HepG2 (cell line): ENCODE measurements at regions not wholly inside any gene's neighbourhood (a gene's known extent, or its start where the extent isn't known, plus 50 kb on each side); places are given as distances from the start of the nearest gene placed in this dataset.

Experiments used
- ATAC-seq: fragments of 200-7000 bp; cut with Tn5 transposase; 3 replicates; pipeline ENCODE4 v1.9.1; 2020; ENCODE audit warnings: mild to moderate bottlenecking, moderate library complexity
- BruUV-seq: library from RNA; stranded (reverse); fragments of 400-500 nt; replicated peaks from 2 replicates; lab custom pipeline; 2021; lab: Mats Ljungman, UMichigan
- CTCF ChIA-PET: fragments of 300-600 bp; formaldehyde crosslinking; extraction: SDS; loops from one replicate; lab custom pipeline; 2021; ENCODE audit warnings: low total read pairs, inconsistent platforms, low intra/inter-chr PET ratio; lab: Yijun Ruan, JAX
- POLR2A ChIA-PET: fragments of 350-600 bp; sonication (Branson Sonifier 250); formaldehyde crosslinking; loops from one replicate; lab custom pipeline; 2020; ENCODE audit warnings: antibody characterized with exemption, inconsistent platforms; lab: Yijun Ruan, JAX
- DNase-seq: peaks from one replicate; pipeline ENCODE4 v3.0.0-alpha.2; 2015; ENCODE audit warnings: low spot score
- FAIRE-seq: peaks from 3 replicates; lab custom pipeline; 2011; peaks lifted over from hg19 to GRCh38; lab: Jason Lieb, UNC
- H2AFZ ChIP-seq: one replicate; pipeline ENCODE4 v1.6.1; 2011; ENCODE audit warnings: low read length, inconsistent platforms
- H3K27ac ChIP-seq: fragments of 300-600 bp; 3 replicates; pipeline ENCODE4 v1.8.0; 2011; ENCODE audit warnings: mixed run types, mild to moderate bottlenecking, mixed read lengths, low read length, inconsistent platforms; ENCODE audit not compliant: insufficient read depth; ENCODE audit errors: extremely low read length
- H3K27me3 ChIP-seq, 2 experiments: fragments of 200-600 bp in 1 of 2; 2 replicates in 1 of 2; 3 replicates in 1 of 2; pipeline versions ENCODE4 v1.6.0 to v1.8.0; 2011; ENCODE audit warnings: low read length in 2 of 2, mild to moderate bottlenecking in 2 of 2, moderate library complexity in 2 of 2, inconsistent platforms in 1 of 2; ENCODE audit not compliant: insufficient read depth in 2 of 2, control insufficient read depth in 1 of 2
- H3K36me3 ChIP-seq, 2 experiments: fragments of 200-600 bp in 1 of 2; replicated peaks in 1 of 2; 2 replicates in 1 of 2; 3 replicates in 1 of 2; pipeline versions ENCODE4 v1.5.1 to v1.8.0; 2011; ENCODE audit warnings: low read length in 2 of 2, inconsistent platforms in 1 of 2; ENCODE audit not compliant: insufficient read depth in 2 of 2, control insufficient read depth in 1 of 2
- H3K4me1 ChIP-seq: 2 replicates; pipeline ENCODE4 v1.5.1; 2012; ENCODE audit warnings: low read length, inconsistent platforms; ENCODE audit not compliant: insufficient read depth
- H3K4me2 ChIP-seq: 2 replicates; pipeline ENCODE4 v1.6.0; 2011; ENCODE audit warnings: low read depth, low read length, inconsistent platforms
- H3K4me3 ChIP-seq, 3 experiments: fragments of 200-600 bp in 1 of 3; sonication (generic), shearing (Covaris generic) in 1 of 3; replicated peaks in 1 of 3; 2 replicates each; pipeline ENCODE4 v1.5.1; 2011 to 2016; ENCODE audit warnings: low read length in 3 of 3, inconsistent platforms in 2 of 3, low read depth in 2 of 3, mild to moderate bottlenecking in 2 of 3, control low read depth in 1 of 3, mixed read lengths in 1 of 3; ENCODE audit not compliant: insufficient read depth in 1 of 3
- H3K79me2 ChIP-seq: one replicate; pipeline ENCODE4 v1.6.1; 2011; ENCODE audit warnings: low read length, inconsistent platforms; ENCODE audit not compliant: insufficient read depth
- H3K9ac ChIP-seq: 2 replicates; pipeline ENCODE4 v1.6.0; 2011; ENCODE audit warnings: mild to moderate bottlenecking, low read depth, low read length, inconsistent platforms; ENCODE audit not compliant: insufficient read depth
- H3K9me3 ChIP-seq: 2 replicates; pipeline ENCODE4 v1.5.1; 2012; ENCODE audit warnings: mild to moderate bottlenecking, low read length
- H4K20me1 ChIP-seq: 2 replicates; pipeline ENCODE4 v1.6.0; 2011; ENCODE audit warnings: inconsistent platforms, mild to moderate bottlenecking, low read length, moderate library complexity; ENCODE audit not compliant: insufficient read depth
- CCAR2 ChIP-seq: fragments of 200-400 bp; formaldehyde crosslinking; optimal IDR thresholded peaks from 2 replicates; pipeline ENCODE3; 2018; ENCODE audit warnings: low read depth, mild to moderate bottlenecking, low read length, moderate library complexity
- HIVEP1 ChIP-seq: sonication (generic); formaldehyde crosslinking; IDR thresholded peaks from 2 replicates; pipeline ENCODE4 v1.4.0; 2020; ENCODE audit warnings: mild to moderate bottlenecking, missing genetic modification reagents
- KDM2A ChIP-seq: sonication (generic); formaldehyde crosslinking; IDR thresholded peaks from 2 replicates; pipeline ENCODE4 v1.4.0; 2020; ENCODE audit warnings: low read depth, missing genetic modification reagents, borderline replicate concordance
- NR2C2 ChIP-seq: sonication (generic); formaldehyde crosslinking; IDR thresholded peaks from 2 replicates; pipeline ENCODE4 v1.4.0; 2020; ENCODE audit warnings: missing genetic modification reagents, mild to moderate bottlenecking, moderate library complexity, borderline replicate concordance
- PHF20 ChIP-seq: sonication (generic); formaldehyde crosslinking; IDR thresholded peaks from 2 replicates; pipeline ENCODE4 v1.5.0; 2020; ENCODE audit warnings: mild to moderate bottlenecking, missing genetic modification reagents
- ZFAT ChIP-seq: sonication (generic); formaldehyde crosslinking; conservative IDR thresholded peaks from 2 replicates; pipeline ENCODE4 v1.8.1; 2023; ENCODE audit warnings: missing genetic modification reagents, inconsistent platforms
- ZNF281 ChIP-seq: sonication (generic); formaldehyde crosslinking; IDR thresholded peaks from 2 replicates; pipeline ENCODE4 v1.4.0; 2020; ENCODE audit warnings: missing genetic modification reagents, borderline replicate concordance
- ZNF644 ChIP-seq: IDR thresholded peaks from 2 replicates; pipeline ENCODE4 v1.6.1; 2016; ENCODE audit warnings: low read depth
- ZNF782 ChIP-seq: sonication (generic); formaldehyde crosslinking; IDR thresholded peaks from 2 replicates; pipeline ENCODE4 v1.4.0; 2020; ENCODE audit warnings: missing genetic modification reagents, mild to moderate bottlenecking, borderline replicate concordance
- ZSCAN21 ChIP-seq: sonication (generic); formaldehyde crosslinking; IDR thresholded peaks from 2 replicates; pipeline ENCODE4 v1.8.0; 2022; ENCODE audit warnings: mild to moderate bottlenecking, missing genetic modification reagents, moderate library complexity, borderline replicate concordance
- WGBS: methylation state at CpG from one replicate; pipeline ENCODE4 v1.1.6; 2017; ENCODE audit warnings: low lambda C conversion rate; 5-methylcytosine and 5-hydroxymethylcytosine counted together
- in situ Hi-C: cut with HindIII; loops from 2 replicates; pipeline ENCODE4 v1.10.0; 2017; ENCODE audit warnings: low pct_unique_long_range_greater_than_20kb; ENCODE audit not compliant: extremely low pct_ligation_motif_present
- intact Hi-C: fragments of 100-400 bp; cut with micrococcal nuclease; formaldehyde crosslinking; loops from one replicate; pipeline ENCODE4 v1.10.0; 2022; ENCODE audit not compliant: unreplicated experiment

- ChIA-PET CTCF (no interaction called here), POLR2A (no interaction called here)
- ATAC-seq (no peak), DNase-seq (no peak), FAIRE-seq (no peak)
- in situ Hi-C loops = no loop called here
- intact Hi-C loops = no loop called here
- Histone ChIP-seq H3K4me2 (no peak overlapping the region), H3K27me3 (no peaks in the 10 kb centered on the region), H3K4me3 (no peak overlapping the region), H3K4me1 (no peaks in the 10 kb centered on the region), H4K20me1 (no peaks in the 10 kb centered on the region), H3K27ac (no peak overlapping the region), H2AFZ (no peak overlapping the region), H3K9me3 (no peaks in the 10 kb centered on the region), H3K9ac (no peak overlapping the region), H3K79me2 (no peaks in the 10 kb centered on the region), H3K36me3 (no peaks in the 10 kb centered on the region)
- WGBS = 4% methylated on average over 1 of the region's 1 CpG
- BruUV-seq = no TSS peak
- no peak for TF ChIP-seq ZNF281
These were observed 794.2 kb upstream of the NXPH2 start for GRCh38 chr2:139574371-139574770.

- no peak overlapping the region for H3K27ac ChIP-seq
- H3K27me3 ChIP-seq = no peaks in the 10 kb centered on the region
- H3K79me2 ChIP-seq = no peaks in the 10 kb centered on the region
- no peak overlapping the region for H2AFZ ChIP-seq
- H4K20me1 ChIP-seq = no peaks in the 10 kb centered on the region
- BruUV-seq = no TSS peak
- ATAC-seq (no peak), FAIRE-seq (no peak), DNase-seq (no peak)
- no peaks in the 10 kb centered on the region for H3K4me1 ChIP-seq
- CTCF ChIA-PET = no interaction called here
- POLR2A ChIA-PET = no interaction called here
- no peaks in the 10 kb centered on the region for H3K36me3 ChIP-seq
- in situ Hi-C loops (no loop called here), intact Hi-C loops (no loop called here)
- no peak overlapping the region for H3K4me2 ChIP-seq
- H3K9me3 ChIP-seq = peaks cover 10% of the 10 kb centered on the region
- WGBS = 34% methylated on average over 5 of the region's 5 CpGs
- H3K4me3 ChIP-seq = no peak overlapping the region
- H3K9ac ChIP-seq = no peak overlapping the region
- TF ChIP-seq ZSCAN21 (CRISPR knock-in tag) (no peak), PHF20 (CRISPR knock-in tag) (no peak), ZNF782 (CRISPR knock-in tag) (no peak), KDM2A (CRISPR knock-in tag) (no peak), NR2C2 (CRISPR knock-in tag) (no peak), HIVEP1 (CRISPR knock-in tag) (no peak), ZFAT (CRISPR knock-in tag) (no peak), CCAR2 (no peak), ZNF644 (CRISPR knock-in tag) (no peak)
These were observed 776.6 kb upstream of the NXPH2 start for GRCh38 chr2:139556789-139557188.
